PFSK-1 (cell line): ENCODE measurements at regions not wholly inside any gene's neighbourhood (a gene's known extent, or its start where the extent isn't known, plus 50 kb on each side); places are given as distances from the start of the nearest gene placed in this dataset.

Experiments used
- FOXP2 ChIP-seq: optimal IDR thresholded peaks from 2 replicates; pipeline ENCODE3; 2011; ENCODE audit warnings: borderline replicate concordance, control low read depth, inconsistent platforms; ENCODE audit not compliant: insufficient read depth; ENCODE audit errors: extremely low read length, extremely low read depth
- POLR2AphosphoS5 ChIP-seq: IDR thresholded peaks from 2 replicates; pipeline ENCODE4 v1.6.1; 2012; ENCODE audit warnings: low read depth, mild to moderate bottlenecking, control low read depth, low read length, moderate library complexity
- REST ChIP-seq, 2 experiments: IDR thresholded peaks; 2 replicates each; pipeline versions ENCODE4 v1.6.1 to v1.8.0; 2011 to 2012; ENCODE audit warnings: low read depth in 2 of 2, low read length in 2 of 2, control low read depth in 1 of 2, inconsistent platforms in 1 of 2, mild to moderate bottlenecking in 1 of 2, moderate library complexity in 1 of 2; ENCODE audit not compliant: insufficient read depth in 1 of 2
- SIN3A ChIP-seq: IDR thresholded peaks from 2 replicates; pipeline ENCODE4 v1.6.1; 2012; ENCODE audit warnings: mild to moderate bottlenecking, low read length, moderate library complexity, borderline replicate concordance; ENCODE audit not compliant: insufficient read depth
- TAF1 ChIP-seq: IDR thresholded peaks from 2 replicates; pipeline ENCODE4 v1.6.1; 2012; ENCODE audit warnings: low read length, control low read depth, borderline replicate concordance; ENCODE audit not compliant: insufficient read depth

DNA sequence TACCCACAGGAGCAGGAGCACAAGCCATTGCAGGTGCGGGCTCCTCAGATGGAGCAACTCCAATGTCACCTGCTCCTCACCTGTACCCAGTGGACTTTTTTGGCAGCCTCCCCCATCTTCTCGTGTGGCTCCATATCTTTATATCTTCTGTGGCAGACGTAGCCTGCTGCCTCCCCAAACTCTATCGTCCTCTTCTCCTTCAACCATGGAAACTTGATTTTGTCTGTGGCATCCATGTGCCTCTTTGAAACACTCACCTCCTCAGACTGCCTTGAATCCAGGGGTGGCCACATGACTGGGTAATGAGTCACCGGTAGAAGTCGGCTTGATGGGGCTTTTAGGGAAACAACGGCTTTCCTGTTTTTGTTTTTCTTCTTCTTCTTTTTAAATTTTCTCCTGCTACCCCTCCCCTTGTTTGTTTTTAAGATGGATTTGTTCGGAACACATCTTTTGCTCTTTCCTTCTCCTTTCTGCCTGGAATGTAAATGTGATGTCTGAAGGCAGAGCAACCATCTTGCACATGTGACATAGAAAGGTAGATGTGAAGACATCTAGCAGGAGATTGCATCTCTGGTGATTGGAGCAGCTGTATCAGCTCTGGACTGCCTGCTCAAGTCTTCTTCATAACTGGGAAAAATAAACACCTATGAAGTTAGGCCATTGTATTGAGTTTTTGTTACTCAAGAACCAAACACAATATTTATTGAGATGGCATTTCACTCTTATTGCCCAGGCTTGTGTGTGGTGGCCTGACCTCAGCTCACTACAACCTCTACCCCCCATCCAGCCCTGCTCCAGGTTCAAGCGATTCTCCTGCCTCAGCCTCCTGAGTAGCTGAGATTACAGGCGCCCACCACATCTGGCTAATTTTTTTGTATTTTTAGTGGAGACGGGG is 69.9 kb upstream of the DDR1 start:
- no peak for TF ChIP-seq SIN3A
- no peak for TF ChIP-seq FOXP2
- TF ChIP-seq POLR2AphosphoS5 = no peak
- no peak; a peak in 1 of 4 replicates for TF ChIP-seq REST (IDR thresholded peaks at IDR 0.05; ENCODE audit: insufficient read depth in 1 of 2, low read depth in 2 of 2, low read length in 2 of 2)
- no peak for TF ChIP-seq TAF1

DNA sequence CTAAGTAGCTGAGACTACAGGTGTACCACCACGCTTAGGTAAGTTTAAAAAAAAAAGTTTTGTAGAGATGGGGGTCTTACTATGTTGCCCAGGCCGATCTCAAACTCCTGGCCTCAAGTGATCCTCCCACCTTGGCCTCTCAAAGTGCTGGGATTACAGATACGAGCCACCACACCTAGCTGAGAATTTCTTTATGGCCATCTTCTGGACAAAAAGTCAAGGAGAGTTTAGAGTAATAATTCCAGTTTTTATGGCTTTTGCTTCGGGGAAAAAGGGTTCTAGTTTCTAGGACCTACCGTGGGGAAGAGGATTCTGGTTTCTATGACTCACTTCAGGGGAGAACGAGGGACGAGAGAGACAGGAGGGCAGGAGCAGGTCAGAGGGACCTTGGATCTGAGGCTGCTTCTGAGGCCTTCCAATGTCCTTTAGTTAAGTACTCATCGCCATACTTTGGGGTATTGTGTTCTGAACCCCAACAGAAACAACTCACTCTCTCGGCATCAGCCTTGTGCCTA is 69.3 kb upstream of the IER3 start:
- TF ChIP-seq REST (IDR thresholded peaks at IDR 0.05; ENCODE audit: insufficient read depth in 1 of 2, low read depth in 2 of 2, low read length in 2 of 2) = no peak
- TF ChIP-seq FOXP2 = no peak
- no peak for TF ChIP-seq TAF1
- no peak for TF ChIP-seq POLR2AphosphoS5
- TF ChIP-seq SIN3A = no peak

DNA sequence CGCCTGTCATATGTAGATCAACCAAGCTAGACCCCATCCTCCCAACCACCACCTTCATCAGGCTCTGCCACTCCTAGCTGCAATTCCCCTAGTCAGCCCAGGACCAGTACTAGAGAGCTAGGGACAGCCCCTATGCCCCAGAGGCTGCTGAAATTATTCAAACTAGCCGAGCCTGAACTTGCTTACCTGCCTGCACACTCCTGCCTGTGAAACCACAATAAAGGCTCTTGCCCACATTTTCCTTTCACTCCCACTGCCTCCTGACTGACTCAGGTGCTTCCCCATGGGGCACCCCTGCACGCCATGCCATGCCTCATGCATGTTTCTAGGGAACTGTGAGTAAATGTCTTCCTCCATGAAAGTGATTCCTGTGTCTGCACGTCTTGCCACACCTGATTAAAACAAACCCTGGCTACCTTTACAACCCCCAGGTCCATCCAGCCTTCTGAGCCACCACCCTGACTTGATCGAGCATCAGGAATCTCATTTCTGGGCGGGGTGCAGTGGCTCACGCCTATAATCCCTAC is 66.5 kb upstream of the IER3 start:
- no peak for TF ChIP-seq TAF1
- no peak for TF ChIP-seq SIN3A
- no peak for TF ChIP-seq FOXP2
- TF ChIP-seq REST (IDR thresholded peaks at IDR 0.05; ENCODE audit: insufficient read depth in 1 of 2, low read depth in 2 of 2, low read length in 2 of 2) = no peak
- TF ChIP-seq POLR2AphosphoS5 = no peak

- TF ChIP-seq POLR2AphosphoS5 (no peak), FOXP2 (no peak), REST (IDR thresholded peaks at IDR 0.05; ENCODE audit: insufficient read depth in 1 of 2, low read depth in 2 of 2, low read length in 2 of 2) (no peak), SIN3A (no peak), TAF1 (no peak)
Observed at GRCh38 chr6:30806581-30807183, 62.3 kb upstream of the IER3 start.
